GM21381 (cell line): ENCODE measurements at regions not wholly inside any gene's neighbourhood (a gene's known extent, or its start where the extent isn't known, plus 50 kb on each side); places are given as distances from the start of the nearest gene placed in this dataset.

Experiments
- ATAC-seq: cut with Tn5 transposase; IDR thresholded peaks from one replicate; pipeline ENCODE4 v1.9.1; 2021; ENCODE audit warnings: mild to moderate bottlenecking, moderate library complexity; ENCODE audit not compliant: unreplicated experiment

DNA sequence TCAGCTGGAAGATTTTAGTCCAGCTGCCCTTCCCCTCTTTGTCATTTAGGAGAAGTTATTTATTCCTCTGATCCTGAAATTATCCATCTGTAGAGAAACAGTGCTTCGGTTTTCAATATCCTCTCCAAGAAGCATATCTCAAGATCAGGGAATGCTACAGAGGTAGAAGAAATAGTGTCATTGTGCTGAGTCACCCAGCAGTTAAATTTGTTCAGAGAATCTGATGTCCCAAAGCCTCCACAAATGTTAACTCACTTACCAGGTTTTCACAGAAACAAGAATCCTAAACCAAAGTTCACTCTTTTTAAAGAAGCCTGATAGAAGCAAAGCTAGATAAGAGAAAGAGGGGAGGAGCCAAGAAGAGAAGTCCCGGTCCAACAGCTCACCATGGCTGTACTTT, 480.7 kb upstream of the GYPC start:
- ATAC-seq, result no peak

DNA sequence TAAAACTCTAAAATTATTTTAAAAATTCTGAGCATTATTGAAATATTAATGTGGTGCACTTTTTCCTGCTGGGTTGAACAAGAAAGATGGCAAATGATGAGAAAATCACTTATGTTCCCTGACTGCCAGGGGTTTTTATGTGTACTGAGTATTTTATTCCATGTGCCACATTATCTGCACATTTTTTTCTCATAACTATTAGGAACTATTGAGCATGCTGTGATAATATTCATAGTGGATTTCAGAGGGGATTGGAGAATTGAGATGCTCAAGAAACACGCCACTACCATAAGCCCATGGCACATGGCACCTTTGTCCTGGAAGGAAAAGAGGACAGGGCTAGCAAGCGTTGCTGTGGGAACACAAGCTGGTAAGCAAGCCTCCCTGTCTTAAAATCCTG, 478.5 kb upstream of the GYPC start:
- ATAC-seq, result no peak

DNA sequence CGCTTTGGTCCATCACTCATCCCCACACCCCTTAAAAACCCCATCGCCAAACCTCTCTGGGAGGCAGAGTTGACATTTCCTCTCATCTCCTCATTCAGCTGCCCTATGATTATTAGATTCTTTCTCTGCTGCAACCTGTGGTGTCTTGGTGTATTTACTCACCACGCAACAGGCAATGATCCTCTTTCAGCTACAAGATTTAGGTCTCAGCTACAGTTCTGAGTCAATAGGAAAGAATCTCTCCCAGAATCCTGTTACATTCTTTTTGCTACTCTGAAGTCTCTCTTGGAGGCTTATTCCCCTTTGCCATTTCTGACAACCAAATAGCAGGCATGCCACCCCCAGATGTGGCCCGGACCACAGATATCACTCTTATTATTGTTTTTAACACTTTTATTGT, 468.3 kb upstream of the GYPC start:
- no peak for ATAC-seq

DNA sequence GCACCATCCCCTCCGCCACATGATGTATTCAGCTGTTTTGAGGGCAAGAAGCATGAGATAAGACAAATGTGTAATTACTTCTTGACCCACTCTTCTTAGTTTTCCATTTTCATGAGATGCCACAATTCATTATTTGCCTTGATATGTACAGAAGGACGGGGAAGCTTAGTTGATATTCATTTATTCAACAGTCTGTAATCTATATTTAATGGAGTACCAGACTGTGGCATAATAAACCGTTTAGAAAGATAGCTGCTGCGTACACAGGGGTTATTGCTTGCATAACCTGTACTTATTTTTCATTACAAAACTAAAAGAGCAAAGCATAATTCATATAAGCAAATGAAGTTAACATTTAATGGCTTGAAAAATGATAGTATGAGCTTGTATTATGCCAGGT, 466.4 kb upstream of the GYPC start:
- ATAC-seq, result no peak

DNA sequence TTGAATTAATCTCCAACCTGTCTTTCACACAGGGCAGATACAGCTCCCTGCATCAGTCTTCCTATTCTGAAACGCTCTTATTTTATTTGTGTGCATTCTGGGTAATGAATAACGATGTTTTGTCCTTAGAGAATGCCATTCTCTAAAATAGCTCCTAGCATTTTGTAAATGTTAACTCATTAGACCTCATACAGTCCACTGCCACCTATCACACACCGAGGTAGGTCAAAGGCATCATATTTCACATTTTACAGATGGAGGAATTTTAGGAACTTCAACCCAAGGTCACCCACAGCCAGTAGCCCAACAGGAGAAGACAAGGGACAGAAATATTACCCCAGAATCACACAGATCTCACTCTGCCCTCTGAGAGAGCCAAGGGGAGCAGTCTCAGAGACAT, 455.4 kb upstream of the GYPC start:
- ATAC-seq, result no peak

DNA sequence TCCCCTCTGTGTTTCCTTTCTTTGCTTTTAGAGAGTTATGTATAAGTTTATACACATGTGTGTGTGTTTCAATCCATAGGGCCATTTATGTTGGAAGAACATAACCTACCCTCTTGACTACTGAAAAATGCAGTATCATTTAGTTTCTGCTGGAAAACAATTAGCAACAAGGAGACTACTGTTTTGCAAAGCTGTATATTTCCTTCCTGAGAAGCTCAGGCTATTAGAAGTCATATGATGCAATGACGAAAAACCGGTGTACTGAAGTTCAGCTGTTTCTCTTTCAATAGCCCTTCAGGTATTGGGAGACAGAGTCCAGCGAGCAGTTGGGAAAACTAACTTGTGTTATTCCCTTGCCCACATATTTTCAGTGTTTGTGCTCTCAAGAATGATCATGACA, 447.7 kb upstream of the GYPC start:
- no peak for ATAC-seq

DNA sequence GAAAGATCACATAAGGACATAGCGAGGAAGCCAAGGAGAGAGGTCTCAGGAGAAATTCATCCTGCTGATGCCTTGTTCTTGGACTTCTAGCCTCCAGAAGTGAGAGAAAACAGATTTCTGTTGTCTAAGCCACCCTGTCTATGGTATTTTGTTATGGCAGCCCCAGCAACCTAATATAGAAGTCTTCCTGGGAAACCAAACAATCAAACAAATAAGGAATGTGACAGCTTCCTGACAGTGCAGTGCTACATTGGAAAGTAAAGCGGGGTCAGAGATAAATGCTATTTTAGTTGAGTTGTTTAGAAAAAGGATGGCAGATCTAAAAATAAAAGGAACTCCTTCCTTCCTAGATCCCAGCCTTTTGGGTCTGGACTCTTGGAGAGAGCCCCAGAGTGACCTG, 443.2 kb upstream of the GYPC start:
- ATAC-seq, result no peak

DNA sequence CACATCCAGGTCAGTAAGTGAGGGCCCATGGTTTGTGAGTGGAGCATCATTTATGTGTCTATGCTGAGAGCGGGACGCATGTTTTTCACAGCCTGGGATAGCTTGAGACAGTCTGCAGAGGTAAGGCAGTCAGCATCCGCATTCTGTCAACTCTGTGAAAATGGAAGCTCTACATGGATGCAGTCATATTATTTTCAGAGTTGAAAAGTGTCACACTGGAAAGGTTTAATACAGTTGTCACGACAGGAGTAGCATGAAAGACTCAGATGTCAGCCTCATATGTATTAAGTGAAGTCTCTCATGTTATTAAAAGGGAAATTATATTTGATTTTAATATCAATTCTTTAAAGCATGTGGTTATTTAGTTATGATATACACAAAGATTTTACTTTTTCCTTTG, 436.9 kb upstream of the GYPC start:
- ATAC-seq, result no peak

DNA sequence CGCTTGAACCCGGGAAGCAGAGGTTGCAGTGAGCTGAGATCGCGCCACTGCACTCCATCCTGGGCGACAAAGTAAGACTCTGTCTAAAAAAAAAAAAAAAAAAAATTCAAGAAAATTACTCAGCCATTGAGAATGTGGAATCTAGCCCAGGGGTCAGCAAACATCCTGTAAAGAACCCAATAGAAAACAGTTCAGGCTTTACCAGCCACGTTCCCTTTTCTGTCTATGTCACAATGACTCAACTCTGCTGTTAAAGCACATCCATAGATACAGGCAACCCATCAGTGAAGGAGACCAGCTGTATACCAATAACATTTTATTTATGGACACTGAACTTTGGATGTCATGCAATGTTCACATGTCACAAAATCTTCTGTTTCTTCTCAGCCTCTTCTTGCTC, 435.6 kb upstream of the GYPC start:
- ATAC-seq, result no peak

DNA sequence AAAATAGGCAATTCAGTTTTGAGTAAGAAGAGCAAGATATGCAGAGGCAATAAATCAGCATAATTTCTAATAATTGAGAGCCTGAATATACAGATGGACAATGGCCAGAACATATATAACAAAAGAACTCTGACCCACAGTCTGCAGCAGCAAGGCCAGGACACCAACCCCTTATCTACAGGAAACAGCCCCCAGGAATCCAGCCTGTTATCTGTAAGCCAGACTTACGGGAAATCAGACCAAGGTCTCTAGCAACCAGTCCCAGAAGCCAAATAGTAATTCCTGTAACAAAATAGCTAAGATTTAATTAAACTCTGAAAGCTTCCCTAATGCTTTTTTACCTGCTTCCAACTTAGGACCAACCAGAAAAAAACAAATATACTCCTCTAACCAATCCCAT, 434.5 kb upstream of the GYPC start:
- ATAC-seq, result no peak

DNA sequence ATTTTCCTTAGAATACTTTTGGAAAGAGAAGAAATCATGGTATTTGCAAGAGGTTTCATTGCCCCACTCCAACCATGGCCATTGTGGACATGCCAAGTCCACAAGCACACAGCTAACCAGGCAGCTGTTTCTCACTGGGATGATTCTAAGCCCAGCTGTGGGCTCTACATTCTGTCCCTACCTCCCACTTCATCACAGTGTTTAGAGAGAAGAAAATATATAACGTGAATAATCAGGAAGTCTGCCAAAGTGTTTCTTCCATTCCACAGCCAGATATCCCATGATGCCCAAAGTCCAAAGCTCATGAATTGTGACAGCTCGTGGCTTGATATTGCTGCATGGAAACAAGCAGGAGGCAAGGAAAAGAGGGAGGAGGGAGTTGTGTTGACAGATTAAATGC, 433.7 kb upstream of the GYPC start:
- no peak for ATAC-seq

DNA sequence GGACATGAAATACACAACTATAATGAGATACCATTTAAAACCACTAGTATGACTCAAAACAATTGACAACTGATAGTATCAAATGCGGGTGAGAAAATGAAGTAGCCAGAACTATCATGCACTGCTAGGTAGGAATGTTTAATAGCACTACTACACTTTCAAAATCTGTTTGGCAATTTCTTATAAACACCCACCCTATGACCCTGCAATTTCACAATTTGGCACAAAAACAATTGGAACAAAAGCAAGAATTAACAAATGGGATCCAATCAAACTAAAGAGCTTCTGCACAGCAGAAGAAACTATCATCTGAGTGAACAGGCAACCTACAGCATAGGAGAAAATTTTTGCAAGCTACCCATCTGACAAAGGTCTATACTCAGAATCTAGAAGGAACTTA, 431.2 kb upstream of the GYPC start:
- no peak for ATAC-seq

DNA sequence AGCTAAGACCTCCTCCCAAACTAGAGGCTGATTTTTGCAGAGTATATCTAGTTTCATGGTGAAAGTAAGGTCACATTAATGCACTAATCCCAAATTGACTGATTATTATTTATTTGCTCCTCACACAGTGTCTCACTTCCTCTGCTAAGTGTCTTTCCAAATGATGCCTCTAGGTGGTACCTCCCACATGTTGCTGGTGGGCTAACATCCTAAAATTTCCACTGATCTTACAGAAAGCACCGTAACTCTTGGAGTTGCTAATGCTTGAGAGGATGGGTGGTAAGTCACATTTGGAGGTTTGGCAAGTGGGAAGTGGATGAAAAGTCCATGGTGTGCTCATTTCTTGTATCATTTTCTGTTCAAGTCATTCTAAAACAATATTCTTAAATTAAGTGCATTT, 428.7 kb upstream of the GYPC start:
- no peak for ATAC-seq

DNA sequence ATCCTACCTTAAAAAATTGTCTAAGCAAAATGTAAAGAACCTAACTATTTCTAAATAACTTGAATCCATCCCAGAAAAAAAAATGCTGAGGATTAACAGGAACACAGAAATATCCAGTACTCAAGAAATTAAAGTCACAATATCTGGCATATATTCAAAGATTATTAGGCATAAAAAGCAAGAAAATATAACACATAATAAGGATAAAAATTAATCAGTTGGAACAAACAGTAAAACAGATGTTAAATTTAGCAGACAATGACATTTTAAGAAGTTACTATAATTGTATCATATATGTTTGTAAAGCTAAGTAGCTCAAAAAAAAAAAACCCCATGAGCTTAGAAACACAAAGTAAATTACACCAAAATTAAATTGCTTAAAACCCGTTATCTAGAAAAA, 427.4 kb upstream of the GYPC start:
- ATAC-seq, result no peak

DNA sequence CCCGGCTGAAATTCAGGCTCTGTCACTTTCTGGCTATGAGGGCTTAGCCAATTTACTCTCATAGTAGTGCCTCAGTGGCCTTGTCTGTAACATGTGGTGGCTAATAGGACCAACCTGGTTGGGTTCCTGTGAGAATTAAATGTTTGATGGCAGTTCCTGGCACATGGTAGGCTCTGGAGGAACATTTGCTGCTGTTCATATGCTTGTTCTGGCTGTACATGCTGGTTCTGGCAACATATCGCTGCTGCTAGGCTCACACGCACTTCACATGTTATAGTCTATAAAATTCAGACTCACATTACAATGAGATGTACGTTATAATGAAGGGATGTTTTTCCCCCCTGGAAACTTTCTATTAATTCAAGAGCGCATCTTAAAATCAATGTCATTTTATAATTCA, 417.7 kb upstream of the GYPC start:
- no peak for ATAC-seq

DNA sequence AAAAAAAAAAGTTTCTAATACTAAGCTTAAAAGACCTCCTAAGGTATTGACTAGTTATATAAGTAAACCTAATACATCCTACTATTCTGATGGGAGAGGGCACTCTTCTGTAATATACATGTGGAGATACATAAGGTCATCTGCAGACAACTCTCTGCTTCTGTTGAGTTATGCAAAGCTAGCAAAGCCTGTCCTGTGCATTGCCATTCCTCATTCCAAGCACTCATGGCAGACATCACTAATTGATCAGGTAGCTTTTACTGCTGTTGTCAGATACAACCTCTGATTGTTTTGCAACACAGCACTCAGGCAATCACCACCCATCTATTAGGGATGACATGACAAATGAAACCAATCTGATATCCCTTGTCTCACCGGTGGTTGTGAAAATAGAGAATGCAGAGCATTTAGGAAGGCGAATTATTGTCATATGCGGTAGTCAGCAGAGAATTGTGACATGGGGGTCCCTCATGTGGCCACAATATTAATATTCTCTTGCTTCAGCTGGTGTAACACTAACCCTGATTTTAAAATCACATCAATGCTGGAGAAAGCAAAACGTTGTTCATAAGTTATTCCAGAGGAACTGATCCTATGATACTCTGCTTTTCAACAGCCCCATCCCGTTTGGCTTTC, 416.5 kb upstream of the GYPC start:
- no peak for ATAC-seq

DNA sequence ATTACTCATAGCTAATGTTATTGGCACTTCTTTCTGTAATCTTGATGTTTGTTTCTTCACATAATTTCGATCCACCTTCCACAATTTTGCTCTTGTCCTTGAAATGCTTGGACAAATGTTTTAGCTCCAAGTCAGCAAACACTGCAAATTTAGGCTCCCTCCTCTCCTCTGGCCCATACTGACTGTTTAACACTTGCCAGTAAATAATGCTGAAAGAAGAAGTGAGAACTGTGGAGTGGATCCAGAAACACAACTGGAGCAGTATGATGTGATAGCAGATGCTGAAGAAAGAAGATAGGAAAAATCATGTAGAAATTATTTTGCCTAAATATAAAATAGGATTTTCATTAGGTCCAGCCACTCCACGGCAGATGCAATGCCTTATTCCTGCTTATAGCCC, 415.0 kb upstream of the GYPC start:
- no peak for ATAC-seq

DNA sequence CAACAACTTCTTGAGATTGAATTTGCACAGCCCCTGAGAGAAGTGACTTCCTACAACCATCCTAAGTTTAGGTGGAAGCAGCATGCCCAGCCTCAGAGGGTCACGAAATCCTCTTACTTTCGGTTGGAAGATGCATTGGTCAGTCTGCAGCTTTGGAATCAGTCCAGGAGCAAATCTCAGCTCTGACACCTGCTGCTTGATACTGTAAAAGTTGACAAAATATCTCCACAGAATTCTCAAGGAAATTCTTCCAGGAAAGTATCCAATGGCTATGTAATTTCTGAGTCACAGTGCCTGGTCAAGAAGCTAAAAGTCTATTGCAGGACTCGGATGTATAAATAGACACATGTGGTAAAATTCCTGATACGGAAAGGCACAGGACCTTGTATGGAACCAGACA, 414.5 kb upstream of the GYPC start:
- no peak for ATAC-seq

DNA sequence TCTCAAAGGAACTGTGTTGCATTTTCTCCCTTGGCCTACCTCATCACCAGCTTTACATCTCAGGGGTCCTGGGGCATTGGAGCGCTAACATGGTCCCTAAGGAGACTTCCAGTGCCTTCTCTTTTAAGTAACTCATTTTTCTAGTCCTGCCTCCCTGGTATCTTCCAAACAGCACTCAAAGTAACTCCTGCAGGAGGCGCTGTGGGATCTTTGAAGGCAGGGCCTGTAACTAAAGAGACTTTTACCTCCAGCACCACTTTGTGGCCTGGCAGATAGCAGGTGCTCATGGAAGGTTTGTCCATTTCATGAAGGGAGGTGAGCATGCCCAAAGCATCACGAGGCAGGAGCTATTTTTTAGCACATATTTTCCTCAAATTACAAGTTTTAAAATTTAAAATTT, 411.0 kb upstream of the GYPC start:
- ATAC-seq, result peak; percentile 62

DNA sequence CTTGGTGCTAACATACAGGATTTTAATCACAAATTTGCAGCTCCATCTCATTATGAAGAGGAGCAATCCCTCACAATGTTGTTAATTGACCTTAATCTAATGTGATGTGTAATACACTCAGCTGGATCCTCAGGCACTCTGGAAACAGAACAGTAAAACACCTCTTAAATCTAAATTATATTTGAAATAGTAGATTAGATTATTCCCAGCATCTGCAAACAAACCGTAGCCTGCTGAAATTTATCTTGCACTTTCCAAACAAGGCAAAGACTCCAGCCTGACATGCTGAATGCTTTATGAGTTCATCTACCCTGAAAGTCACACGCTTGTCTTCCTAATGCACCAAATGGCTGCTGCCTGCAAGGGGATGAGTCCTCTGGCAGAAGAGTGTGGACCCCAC, 402.3 kb upstream of the GYPC start:
- no peak for ATAC-seq

DNA sequence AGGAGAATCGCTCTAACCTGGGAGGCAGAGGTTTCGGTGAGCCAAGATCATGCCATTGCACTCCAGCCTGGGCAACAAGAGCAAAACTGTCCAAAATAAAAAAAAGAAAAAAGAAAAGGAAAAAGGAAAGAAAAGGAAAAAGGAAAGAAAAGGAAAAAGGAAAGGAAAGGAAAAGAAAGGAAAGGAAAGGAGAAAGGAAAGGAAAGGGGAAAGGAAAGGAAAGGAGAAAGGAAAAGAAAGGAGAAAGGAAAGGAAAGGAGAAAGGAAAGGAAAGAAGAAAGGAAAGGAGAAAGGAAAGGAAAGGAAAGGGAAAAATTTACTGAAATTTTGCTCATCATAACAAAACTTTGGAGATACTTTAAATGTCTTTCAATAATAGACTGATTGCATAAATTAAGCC, 391.3 kb upstream of the GYPC start:
- no peak for ATAC-seq

DNA sequence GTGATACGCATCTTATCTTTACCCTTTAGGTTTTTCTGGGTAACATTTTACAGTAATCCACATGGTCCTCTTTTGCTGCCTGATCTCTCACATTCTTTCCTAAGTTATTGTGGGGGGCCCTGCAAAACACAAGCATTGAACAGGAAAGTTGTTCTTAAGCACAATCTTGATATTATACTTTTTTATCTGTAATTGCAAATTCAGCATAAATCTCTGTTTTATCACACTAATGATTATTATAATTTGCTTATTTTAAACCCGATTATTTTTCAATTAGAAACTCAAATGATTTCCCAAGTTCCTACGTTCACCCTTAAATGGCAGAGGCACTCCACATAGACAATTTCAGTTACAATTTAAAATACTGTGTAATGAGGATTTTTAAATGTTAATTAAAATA, 386.0 kb upstream of the GYPC start:
- no peak for ATAC-seq

DNA sequence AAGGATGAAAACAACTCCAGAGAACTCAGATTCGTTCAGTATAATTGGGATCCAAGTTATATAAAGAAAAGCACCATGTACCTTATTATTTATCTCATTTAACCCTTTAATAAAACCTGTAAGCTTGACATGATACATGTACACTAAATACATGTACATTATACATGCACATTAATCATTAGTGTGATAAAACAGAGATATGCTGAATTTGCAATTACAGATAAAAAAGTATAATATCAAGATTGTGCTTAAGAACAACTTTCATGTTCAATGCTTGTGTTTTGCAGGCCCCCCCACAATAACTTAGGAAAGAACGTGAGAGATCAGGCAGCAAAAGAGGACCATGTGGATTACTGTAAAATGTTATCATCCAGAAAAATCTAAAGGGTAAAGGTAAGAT, 385.4 kb upstream of the GYPC start:
- ATAC-seq, result no peak

DNA sequence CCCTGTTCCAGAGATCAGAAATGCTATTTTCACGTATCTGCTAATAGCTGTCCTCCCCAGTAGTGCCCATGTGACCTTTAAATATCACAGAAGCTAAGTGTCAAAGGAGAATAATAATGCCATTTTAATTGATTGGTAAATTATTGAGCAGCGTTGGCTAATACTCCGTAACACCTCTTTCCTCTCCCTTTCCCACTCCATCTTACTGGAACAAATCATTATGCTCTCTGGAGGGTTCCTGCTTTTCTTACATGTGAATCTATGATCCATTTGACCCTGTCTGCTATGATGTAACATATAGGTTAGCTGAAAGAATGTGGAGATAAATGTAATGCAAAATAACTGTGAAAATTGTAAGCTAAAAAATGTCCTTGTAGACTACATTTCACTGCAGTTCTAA, 383.6 kb upstream of the GYPC start:
- no peak for ATAC-seq
